NCI-H2196 (cell line): ENCODE measurements at regions not wholly inside any gene's neighbourhood (a gene's known extent, or its start where the extent isn't known, plus 50 kb on each side); places are given as distances from the start of the nearest gene placed in this dataset.

Source experiments
- DNase-seq: peaks from one replicate; lab custom pipeline; 2025; ENCODE audit not compliant: unreplicated experiment; lab: John Stamatoyannopoulos, UW

GRCh38 chr4:62194342-62194741 lies 994.2 kb downstream of the ADGRL3 start:
- DNase-seq, result no peak

- DNase-seq, result no peak
These were observed 993.6 kb downstream of the ADGRL3 start for GRCh38 chr4:62193761-62194160.

DNA sequence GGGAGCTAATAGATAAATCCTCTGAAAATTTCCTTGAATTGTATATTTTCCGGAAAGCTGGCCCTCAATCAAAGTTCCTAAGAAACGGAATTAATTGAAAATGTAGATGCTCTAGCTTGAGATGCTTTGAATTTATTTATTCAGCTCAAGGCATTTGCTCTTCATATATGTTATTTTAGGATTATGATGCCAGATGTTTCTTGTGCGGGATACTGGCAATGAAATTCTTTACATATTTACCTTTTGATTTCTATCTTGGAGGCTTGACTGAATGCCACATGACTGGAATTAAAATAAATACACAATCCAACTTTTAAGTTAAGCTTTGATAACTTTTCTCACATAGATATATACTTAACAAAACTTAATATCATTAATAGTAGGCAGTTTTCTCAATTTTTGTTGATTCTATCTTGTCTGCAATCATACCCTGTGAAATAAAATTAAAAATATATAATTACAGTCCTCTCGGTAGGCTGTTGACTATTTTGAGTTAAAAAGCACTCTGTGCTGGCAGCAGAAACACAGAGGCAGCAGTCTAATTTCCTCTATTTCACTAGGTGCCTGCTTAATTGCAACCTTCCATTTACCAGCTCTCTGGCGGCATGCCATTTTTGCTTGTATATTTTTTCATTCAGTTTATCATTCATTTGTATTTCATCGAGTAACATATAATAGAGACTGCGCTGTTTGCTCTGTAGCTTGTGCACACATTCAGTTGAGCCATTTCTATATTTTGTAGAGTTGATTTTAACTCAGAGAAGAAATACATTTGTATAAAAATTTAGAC lies 991.5 kb downstream of the ADGRL3 start:
- no peak for DNase-seq

GRCh38 chr4:62170235-62170634 lies 970.1 kb downstream of the ADGRL3 start:
- DNase-seq, result no peak

DNA sequence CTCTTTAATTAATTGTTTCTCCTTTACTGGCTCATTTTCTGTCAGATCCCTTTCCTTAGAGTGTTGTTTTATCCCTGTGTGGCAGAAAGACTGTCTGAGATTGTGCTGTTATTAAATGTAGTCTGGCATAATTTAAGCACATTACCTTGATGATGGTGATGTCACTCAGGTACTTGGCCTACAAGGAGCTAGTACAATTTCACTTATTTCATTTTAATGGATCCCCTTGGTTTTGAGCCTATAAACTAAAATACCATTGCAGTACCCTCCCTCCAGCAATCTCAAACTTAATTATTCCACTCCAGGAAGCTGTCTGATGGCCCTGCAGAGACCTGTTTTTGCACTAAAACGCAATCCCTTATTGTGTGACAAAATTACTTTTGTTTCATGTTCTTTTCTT lies 968.6 kb downstream of the ADGRL3 start:
- no peak for DNase-seq

GRCh38 chr4:62162606-62163005 lies 962.5 kb downstream of the ADGRL3 start:
- no peak for DNase-seq

GRCh38 chr4:62161446-62161845 lies 961.3 kb downstream of the ADGRL3 start:
- DNase-seq, result no peak

DNA sequence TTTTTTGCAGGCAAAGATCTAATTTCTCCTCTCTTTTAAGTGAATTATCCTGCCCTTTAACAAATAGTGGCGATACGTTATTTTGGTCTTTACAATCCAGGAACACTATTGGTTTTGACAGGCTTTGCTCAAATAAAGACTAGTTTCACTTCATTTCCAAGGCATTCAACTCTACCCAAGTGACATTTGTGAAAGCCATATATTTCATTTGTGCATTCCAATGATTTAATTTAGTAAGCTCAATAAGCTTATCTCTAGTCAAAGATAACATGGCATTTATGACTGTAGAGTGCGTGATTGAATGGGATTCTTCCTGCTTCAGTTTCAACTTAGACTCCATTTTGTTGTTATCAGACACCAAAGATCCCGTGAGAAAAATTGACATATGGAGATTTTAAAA lies 959.8 kb downstream of the ADGRL3 start:
- DNase-seq, result no peak

DNA sequence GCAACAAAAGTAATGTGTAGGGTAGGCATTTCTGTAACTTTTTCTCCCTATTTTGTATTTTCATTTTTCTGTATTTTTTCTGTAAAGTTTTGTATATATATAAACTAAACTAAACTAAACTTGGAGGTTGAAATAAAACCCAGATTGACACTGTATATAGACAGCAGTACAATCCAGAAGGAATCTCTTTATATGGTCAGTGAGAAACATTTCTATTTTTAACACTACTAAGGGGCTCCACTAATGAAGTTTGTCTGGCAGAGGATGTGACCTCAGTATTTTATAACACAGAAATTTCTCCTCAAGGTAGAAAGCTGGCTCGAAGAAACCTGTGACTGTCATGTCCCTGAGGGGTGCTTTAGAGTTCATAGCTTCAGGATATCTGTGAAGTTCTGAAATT lies 959.2 kb downstream of the ADGRL3 start:
- DNase-seq, result no peak

DNA sequence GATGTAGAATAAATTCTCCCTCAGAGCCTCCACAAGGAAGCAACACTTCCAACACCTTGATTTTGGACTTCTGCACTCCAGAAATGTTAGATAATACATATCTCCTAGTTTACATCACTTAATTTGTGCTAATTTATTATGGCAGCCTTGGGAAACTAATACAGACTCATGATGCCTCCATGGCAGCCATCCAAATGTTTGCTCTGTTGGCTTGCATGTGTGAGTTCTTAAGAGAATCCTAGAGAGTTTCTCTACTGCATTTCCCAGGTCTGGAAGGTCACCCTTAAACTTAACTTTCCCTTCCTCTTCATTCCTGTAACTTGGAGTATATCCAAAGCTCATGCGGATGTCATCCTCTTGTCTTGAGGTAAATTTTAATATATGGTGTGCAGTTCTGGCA lies 956.1 kb downstream of the ADGRL3 start:
- DNase-seq, result no peak

- no peak for DNase-seq
These were observed 945.1 kb downstream of the ADGRL3 start for GRCh38 chr4:62145276-62145675.

- no peak for DNase-seq
These were observed 944.3 kb downstream of the ADGRL3 start for GRCh38 chr4:62144431-62144830.

GRCh38 chr4:62135565-62136156 lies 935.5 kb downstream of the ADGRL3 start:
- no peak for DNase-seq

GRCh38 chr4:62133977-62134376 lies 933.9 kb downstream of the ADGRL3 start:
- no peak for DNase-seq

DNA sequence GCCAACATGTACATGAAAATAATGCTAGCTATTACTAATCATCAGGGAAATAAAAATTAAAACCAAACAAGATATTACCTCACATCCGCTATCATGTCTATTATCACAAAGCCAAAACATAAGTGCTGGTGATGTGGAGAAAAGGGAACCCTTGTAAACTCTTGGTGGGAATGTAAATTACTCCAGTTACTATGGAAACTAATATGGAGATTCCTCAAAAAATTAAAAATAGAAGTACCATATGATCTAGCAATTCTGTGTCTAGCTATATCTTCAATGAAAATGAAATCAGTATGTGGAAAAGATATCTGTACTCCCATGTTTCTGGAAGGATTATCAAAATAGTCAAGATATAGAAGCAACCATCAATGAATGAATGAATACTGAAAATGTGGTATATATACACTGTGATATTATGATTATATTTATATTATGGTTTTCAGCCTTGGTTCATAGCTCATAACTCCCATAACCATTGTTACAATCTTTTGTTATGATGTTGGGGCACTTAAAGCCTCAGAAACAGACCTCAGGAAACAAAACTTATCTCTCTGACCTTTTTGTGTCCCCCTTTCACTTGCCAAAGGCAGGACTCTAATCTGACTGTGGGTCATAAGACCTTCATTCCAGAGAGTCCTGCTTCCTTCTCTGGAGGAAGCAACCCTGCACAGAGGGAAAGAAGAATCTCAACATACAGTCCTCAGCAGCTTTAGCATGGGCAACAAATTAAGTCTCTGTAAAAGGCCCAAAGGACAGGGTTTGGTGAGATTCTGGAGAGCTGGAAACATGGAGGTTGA lies 933.2 kb downstream of the ADGRL3 start:
- DNase-seq, result no peak

DNA sequence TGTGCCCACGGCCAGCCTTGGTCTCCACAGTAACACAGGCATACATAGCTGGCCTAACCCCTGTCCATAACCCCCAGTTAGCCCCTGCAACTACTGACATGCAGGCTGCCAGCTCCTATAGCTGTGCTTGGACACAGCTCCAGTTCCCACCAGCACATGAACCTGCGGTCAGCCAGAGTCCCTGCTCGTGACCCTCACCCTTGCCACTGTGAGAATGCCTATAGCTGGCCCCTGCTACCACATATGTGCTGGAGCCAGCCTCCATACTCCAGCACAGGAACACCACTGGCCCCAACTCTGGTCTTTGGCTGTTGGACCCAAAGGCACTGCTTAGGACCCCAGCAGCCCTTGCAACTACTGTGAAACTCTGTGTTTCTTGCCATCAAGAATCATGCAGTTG lies 930.9 kb downstream of the ADGRL3 start:
- DNase-seq, result no peak

DNA sequence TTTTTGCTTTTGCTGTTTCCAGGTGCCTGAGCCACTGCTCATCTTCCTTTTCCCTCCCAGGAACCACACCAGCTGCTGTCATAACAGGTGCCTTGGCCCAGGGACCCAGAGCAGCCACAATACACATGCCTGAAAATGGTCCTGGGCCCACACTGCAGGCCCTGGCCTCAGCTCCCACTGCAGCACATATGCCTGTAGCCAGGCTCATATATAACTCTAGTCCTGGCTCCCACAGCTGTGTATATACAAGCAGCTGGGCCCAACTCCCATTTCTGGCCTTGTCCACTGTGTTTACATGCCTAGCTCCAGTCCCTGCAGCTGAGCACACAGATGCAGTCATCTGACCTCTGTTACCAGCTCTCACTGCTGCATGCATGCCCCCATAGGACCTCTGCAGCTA lies 930.5 kb downstream of the ADGRL3 start:
- DNase-seq, result no peak

GRCh38 chr4:62130230-62130629 lies 930.1 kb downstream of the ADGRL3 start:
- no peak for DNase-seq
